Skeletal muscle cell (primary cell): ENCODE measurements at regions not wholly inside any gene's neighbourhood (a gene's known extent, or its start where the extent isn't known, plus 50 kb on each side); places are given as distances from the start of the nearest gene placed in this dataset.

Experiments
- DNase-seq: peaks from one replicate; pipeline ENCODE4 v3.0.0-alpha.2; 2010; ENCODE audit warnings: low read depth
- H3K4me3 ChIP-seq: 2 replicates; pipeline ENCODE4 v1.5.1; 2011; ENCODE audit warnings: low read depth, mild to moderate bottlenecking, control low read depth, low read length, moderate library complexity

DNA sequence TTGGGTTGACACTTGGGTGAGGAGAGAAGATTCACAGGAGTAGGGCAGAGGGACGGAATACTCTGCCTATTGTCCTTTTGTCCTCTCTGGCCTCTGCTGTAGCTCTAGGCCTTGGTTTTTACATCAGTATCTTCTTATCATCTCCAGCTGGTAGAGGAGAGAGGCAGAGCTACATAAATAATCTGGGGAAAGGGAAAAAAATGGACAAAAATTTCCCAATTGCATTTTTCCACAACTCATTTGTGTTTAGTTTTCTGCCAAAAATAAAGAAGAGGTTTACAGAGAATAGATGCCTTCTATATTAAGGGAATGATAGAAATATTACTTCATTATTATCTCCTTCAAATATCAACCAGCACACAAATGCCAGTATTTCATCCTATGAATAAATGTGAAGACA is 216.4 kb upstream of the P2RY1 start:
- DNase-seq = no peak

GRCh38 chr3:152619691-152620090 is 215.2 kb upstream of the P2RY1 start:
- no peak for DNase-seq

More for the DNA sequence above, 216.4 kb upstream of the P2RY1 start:
- no peak overlapping the region for H3K4me3 ChIP-seq

GRCh38 chr3:152620395-152620794 is 214.5 kb upstream of the P2RY1 start:
- H3K4me3 ChIP-seq = no peak overlapping the region

More at GRCh38 chr3:152619691-152620090, 215.2 kb upstream of the P2RY1 start:
- H3K4me3 ChIP-seq = no peak overlapping the region

GRCh38 chr3:152621006-152621868 is 213.7 kb upstream of the P2RY1 start:
- no peak overlapping the region for H3K4me3 ChIP-seq
- no peak for DNase-seq

More at GRCh38 chr3:152620395-152620794, 214.5 kb upstream of the P2RY1 start:
- DNase-seq = no peak

DNA sequence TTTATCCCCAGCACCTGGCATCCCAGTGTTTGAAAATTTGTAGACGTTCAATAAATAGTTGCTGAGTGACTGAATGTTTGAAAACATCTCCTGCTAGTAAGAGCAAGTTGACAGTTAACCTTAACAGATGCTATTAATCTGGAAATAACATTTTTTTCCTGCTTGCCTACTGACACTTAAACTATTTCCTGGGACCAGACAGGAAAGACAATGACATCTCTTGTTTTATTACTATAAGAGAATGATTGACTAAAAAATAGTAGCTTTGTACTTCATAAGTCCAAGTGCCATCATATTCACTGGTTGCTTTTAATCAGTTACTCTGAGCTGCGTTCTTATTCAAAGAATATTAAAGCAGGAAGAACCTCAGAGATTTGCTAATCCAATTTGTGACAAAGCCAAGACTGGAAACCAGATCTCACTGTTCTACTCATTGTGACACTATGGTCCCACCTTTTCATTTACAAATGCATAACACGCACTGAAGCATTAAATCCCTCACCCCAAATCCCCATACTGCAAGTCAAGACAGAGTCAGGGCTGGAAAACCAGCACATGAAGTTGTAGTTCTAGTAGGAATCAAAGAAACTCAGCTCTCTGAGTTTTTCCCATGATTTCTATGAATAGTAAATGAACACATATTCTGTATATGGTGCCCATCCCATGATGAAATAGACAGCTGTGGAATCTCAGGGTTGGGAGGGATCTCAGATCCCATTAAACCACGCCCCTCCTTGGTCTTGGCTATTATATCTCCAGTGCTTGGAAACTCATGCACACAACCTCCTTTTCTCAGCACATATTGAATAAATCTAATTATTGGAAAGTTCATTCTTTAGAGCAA is 212.7 kb upstream of the P2RY1 start:
- no peak overlapping the region for H3K4me3 ChIP-seq
- no peak for DNase-seq

DNA sequence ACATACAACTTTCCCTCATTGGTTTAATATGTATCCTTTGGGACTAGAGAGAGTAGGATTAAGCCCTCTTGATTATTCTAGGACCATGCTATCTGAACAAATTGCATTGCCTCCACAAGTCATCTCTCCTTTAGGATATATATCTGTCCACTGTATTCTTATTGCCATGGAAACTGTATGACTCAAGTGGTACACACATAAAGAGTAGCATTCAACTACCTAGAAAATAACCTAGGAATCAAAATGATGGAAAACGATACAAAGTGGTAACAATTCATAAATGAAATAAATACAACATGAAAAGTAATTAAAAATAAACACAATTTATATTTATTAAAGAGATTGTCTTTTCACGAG is 212.1 kb upstream of the P2RY1 start:
- DNase-seq = no peak
- no peak overlapping the region for H3K4me3 ChIP-seq

DNA sequence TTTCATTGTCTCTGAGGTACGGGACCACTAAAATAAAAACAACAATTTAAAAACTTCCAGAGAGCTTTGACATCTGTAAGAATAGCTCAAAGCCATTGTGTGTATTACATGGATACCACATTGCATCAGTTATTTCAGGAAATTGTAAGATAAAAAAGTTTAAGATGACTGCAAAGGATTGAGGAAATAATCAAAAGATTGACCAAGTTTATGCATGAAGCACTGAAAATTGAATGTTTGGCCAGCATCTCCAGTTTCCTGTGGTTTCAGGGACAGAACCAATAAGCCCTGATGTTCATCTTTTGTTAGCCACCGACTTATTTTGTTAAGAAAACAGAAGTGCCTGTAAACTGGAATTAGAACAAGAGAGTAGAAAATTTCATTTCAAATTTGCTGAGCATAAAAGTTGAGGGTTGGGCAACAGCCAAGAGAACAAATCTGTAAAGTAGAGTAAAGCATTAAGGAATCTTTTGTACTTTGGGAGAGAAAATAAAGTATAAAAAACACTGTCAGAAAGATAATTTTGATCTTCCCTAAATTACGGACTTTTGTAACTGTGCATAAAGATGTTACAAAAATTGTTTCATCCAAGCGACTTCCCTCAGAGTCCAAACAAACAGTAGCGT is 211.5 kb upstream of the P2RY1 start:
- no peak overlapping the region for H3K4me3 ChIP-seq
- no peak for DNase-seq

DNA sequence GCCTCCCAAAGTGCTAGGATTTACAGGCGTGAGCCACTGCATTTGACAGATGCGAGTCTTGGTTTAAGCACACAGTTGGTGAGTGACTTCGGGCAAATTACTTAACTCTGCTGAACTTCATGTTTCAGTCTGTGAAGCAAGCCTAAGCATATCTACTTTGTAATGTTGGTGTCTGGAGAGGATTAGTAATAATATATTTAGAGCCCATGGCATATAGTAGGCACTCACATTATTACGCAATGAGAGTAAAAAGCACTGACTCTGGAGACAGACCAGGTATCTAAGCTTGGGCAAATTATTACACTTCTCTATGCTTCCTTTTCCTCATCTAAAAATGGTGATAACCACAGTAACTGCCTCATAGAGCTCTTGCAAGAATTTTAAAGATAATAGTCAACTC is 208.7 kb upstream of the P2RY1 start:
- H3K4me3 ChIP-seq = no peak overlapping the region
- DNase-seq = no peak

DNA sequence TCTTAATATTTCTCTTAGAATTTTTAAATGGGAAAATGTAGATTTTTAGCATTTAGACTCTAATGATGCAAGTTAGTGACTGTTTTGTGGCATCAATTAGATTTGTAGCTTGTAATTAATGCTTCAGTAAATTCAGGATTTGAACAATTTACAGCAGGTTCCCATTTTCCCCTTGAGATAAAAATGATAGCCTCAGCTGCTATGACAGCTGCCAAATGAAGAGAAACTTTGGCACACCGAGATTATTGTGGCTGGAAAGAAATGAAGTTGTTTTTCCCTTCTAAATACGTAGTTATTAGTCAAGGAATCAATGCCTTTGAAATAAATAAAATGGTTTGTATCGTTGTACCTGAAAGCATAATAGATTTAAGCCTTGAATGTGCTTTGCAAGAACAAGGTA is 206.4 kb upstream of the P2RY1 start:
- H3K4me3 ChIP-seq = no peak overlapping the region
- DNase-seq = no peak

DNA sequence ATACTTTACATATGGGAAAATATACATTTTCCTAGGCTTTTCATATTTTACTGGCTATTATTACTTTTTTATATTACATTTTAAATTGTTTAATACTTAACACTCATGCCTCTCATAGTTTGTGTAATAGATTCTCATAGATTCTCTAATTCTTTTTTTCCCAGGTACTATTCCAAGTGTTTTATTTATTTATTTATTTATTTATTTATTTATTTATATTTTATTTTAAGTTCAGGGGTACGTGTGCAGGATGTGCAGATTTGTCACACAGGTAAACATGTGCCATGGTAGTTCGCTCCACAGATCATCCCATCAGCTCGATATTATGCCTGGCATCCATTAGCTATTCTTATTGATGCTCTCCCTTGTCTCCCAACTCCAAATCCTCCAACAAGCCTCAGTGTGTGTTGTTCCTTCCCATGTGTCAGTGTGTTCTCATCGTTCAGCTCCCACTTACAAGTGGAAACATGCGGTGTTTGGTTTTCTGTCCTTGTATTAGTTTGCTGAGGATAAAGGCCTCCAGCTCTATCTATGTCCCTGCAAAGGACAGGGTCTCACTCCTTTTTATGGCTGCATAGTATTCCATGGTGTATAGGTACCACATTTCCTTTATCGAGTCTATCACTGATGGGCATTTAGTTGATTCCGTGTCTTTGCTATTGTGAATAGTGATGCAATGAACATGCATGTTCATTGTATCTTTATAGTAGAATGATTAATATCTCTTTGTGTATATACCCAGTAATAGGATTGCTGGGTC is 205.4 kb upstream of the P2RY1 start:
- no peak for DNase-seq
- H3K4me3 ChIP-seq = no peak overlapping the region

DNA sequence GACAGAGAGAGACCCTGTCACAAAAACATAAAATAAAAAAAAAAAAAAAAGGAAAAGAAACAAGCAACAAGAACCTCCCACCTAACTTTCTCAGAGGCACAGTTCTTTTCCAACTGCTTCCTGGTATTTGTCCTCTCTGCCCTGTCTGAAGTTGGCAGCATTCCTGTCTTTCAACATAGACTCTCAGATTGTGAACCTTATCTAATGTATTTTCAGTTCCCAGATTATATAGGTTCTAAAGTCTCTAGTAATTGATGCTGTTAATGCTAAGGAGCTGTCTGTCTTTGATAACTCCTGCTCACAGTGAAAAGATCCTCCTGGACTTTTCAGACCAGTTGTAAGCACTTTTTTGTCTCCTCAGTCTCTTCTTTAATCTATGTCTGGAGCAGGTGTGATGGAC is 199.5 kb upstream of the P2RY1 start:
- no peak overlapping the region for H3K4me3 ChIP-seq
- DNase-seq = no peak

DNA sequence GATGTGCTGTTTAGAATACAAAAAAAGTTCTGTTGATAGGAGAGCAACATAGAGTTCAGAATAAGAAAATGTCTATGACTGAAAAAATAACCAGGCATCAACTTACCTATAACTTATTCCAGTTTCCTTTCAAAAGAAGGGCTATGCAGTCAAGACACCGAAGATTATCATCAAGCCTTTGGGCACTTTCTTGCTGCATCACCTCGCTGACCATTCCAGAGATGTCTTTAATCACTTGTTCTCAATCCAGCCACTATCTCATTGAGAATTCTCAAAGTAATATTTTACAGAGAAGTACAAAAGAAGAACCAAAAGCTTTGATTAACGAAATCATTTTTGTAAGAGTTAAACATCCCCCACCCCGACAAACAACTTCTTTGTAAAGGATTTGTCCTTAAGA is 198.3 kb upstream of the P2RY1 start:
- no peak overlapping the region for H3K4me3 ChIP-seq
- no peak for DNase-seq

DNA sequence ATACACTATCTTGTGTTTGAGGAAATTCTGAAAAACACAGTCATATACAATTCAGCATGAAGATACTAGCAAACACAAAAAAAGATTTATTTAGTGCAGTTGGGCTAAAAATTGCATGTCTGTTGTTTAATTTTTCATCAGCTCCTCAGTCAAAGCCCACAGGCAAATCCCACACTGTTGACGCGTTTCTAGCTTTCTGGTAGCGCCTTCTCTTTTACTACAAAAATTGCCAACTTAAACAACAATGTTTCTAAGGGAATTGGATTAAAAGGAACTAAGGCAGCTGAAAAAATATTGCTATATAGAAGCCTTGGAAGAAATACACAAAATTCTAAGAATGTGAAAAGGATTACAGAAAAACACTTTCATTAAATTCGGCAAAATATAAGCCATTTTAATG is 196.7 kb upstream of the P2RY1 start:
- no peak for DNase-seq

DNA sequence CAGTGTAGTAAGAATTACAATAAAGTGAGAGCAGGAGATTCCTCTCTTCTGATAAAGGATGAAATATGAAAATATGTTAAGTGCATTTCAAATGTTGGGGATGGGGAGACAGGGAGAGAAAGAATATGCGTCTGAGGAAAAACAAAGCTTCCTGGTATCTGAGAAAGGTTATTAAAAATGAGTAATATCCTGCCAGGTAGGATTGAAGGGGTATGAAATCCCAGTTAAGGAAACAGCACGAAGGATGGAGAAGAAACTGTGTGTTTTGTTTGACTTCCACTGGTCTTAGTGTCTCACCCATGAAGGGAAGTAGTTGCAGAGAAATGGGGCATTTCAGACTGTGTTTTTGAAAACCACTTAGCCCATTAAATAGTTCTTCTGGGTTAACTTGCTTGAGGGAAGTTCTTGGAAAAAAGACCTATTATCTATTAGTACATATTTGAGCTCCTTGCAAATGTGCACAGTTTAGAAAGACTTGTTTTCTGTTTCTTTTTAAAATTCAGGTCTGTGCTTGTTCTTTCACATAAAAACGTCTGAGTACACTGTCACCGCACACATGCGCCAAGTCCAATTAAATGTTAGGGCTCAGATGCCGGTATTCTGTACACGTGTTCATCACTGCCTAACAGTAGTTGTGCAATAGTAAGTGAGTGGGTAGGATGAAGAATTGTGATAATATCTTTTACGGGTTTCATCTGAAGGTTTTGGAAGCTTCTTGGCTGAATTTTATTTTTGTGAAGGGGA is 196.1 kb upstream of the P2RY1 start:
- peak; percentile 61 for DNase-seq
- no peak overlapping the region for H3K4me3 ChIP-seq

More for the DNA sequence above, 196.7 kb upstream of the P2RY1 start:
- no peak overlapping the region for H3K4me3 ChIP-seq

GRCh38 chr3:152641198-152641597 is 193.7 kb upstream of the P2RY1 start:
- H3K4me3 ChIP-seq = no peak overlapping the region
- no peak for DNase-seq

DNA sequence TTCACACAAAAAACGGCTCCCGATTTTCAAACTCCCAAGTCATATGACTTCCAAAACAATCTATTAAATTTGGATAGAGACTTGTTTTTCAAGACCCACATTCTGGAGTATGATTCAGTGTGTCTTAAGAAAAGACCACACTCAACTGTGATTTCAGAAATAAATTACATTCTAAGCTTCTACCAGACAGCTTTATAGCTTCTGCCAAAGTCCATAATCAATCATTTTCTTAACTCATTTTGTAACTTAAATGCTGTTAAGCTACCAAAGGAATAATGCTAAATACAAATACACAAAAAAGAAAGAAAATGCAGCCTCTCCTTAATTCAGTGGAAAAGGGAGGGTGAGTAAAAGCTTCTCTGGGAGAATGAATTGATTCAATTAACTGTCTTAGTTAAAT is 192.3 kb upstream of the P2RY1 start:
- no peak overlapping the region for H3K4me3 ChIP-seq
- DNase-seq = no peak

GRCh38 chr3:152644478-152644877 is 190.5 kb upstream of the P2RY1 start:
- H3K4me3 ChIP-seq = no peak overlapping the region

GRCh38 chr3:152646004-152646403 is 188.9 kb upstream of the P2RY1 start:
- no peak for DNase-seq
- H3K4me3 ChIP-seq = no peak overlapping the region

More at GRCh38 chr3:152644478-152644877, 190.5 kb upstream of the P2RY1 start:
- DNase-seq = no peak

DNA sequence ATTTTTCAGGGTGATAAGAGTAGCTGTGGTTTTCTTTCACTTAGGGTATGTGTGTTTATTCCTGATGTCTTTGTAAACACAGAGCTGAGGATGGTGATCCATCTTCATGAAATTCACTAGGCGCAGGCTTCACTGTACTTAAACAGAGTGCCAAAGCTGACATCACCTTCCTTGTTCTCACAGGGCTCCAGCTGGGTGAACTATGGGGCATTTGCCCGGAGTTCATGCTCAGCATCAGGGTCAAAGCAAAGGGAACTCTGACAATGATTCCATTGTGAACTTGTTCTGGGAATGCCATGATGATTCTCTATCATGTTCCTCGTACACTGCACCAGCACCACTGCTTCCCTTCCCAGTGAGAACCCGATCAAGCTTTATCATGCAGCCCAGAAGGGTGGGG is 184.8 kb upstream of the P2RY1 start:
- no peak for DNase-seq
- no peak overlapping the region for H3K4me3 ChIP-seq
